AG04450 (cell line): ENCODE measurements at regions not wholly inside any gene's neighbourhood (a gene's known extent, or its start where the extent isn't known, plus 50 kb on each side); places are given as distances from the start of the nearest gene placed in this dataset.

Experiments used
- CTCF ChIA-PET: fragments of 300-600, 350-600 bp; formaldehyde crosslinking; extraction: SDS; loops from one replicate; lab custom pipeline; 2022; ENCODE audit warnings: antibody characterized with exemption, inconsistent platforms; lab: Charles Lee
- POLR2A ChIA-PET: fragments of 350-600 bp; formaldehyde crosslinking; extraction: SDS; loops from one replicate; lab custom pipeline; 2021; ENCODE audit warnings: antibody characterized with exemption, inconsistent platforms; lab: Yijun Ruan, JAX
- DNase-seq: peaks from one replicate; pipeline ENCODE4 v3.0.0-alpha.2; 2011; ENCODE audit warnings: low read depth, low spot score
- H3K27ac ChIP-seq: one replicate; pipeline ENCODE4 v1.5.1; 2012; ENCODE audit warnings: low read depth, low read length, control low read depth
- H3K27me3 ChIP-seq: one replicate; pipeline ENCODE4 v1.6.0; 2012; ENCODE audit warnings: low read length; ENCODE audit not compliant: control insufficient read depth, insufficient read depth
- H3K4me3 ChIP-seq: 2 replicates; pipeline ENCODE4 v1.5.1; 2011; ENCODE audit warnings: mild to moderate bottlenecking, low read depth, low read length, control low read depth
- H3K9me3 ChIP-seq: 2 replicates; pipeline ENCODE4 v1.5.1; 2012; ENCODE audit warnings: low read length; ENCODE audit not compliant: control insufficient read depth, insufficient read depth
- TF ChIP-seq, protein P1 (sequence below): IDR thresholded peaks from 2 replicates; pipeline ENCODE4 v1.5.1; 2011; ENCODE audit warnings: low read depth, low read length, control low read depth, inconsistent platforms

DNA sequence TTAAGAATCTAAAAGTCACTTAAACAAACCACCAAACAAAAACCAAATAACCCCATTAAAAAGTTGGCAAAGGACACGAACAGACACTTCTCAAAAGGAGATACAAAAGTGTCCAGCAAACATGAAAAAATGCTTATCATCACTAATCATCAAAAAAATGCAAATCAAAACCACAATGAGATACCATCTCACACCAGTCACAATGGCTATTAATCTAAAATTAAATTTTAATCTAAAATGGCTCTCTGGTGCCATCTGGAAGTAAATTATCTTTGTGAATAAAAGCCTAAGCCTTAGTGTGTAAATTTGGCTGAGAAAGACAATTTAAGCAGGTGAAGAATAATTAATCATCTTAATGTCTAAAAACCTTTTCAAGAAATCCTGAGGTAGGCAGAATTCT is 204.5 kb upstream of the PPFIA2 start:
- Histone ChIP-seq H3K27ac (no peak overlapping the region), H3K4me3 (no peak overlapping the region), H3K27me3 (no peaks in the 10 kb centered on the region), H3K9me3 (peaks cover 2% of the 10 kb centered on the region)
- POLR2A ChIA-PET = no interaction called here
- TF ChIP-seq, protein P1, sequence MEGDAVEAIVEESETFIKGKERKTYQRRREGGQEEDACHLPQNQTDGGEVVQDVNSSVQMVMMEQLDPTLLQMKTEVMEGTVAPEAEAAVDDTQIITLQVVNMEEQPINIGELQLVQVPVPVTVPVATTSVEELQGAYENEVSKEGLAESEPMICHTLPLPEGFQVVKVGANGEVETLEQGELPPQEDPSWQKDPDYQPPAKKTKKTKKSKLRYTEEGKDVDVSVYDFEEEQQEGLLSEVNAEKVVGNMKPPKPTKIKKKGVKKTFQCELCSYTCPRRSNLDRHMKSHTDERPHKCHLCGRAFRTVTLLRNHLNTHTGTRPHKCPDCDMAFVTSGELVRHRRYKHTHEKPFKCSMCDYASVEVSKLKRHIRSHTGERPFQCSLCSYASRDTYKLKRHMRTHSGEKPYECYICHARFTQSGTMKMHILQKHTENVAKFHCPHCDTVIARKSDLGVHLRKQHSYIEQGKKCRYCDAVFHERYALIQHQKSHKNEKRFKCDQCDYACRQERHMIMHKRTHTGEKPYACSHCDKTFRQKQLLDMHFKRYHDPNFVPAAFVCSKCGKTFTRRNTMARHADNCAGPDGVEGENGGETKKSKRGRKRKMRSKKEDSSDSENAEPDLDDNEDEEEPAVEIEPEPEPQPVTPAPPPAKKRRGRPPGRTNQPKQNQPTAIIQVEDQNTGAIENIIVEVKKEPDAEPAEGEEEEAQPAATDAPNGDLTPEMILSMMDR = no peak
- CTCF ChIA-PET = no interaction called here
- no peak for DNase-seq

DNA sequence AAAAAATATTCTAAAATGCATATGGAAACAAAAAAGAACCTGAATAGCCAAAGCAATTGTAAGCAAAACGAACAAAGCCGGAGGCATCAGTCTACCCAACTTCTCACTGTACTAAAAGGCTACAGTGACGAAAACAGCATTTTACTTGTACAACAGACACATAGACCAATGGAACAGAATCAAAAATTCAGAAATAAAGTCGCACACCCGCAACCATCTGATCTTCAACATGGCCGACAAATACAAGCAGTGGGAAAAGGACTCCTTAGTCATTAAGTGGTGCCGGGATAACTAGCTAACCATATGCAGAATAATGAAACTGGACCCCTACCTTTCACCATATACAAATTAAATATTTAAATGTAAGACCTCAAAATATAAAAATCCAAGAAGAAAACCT is 203.9 kb upstream of the PPFIA2 start:
- Histone ChIP-seq H3K27me3 (no peaks in the 10 kb centered on the region), H3K27ac (no peak overlapping the region), H3K9me3 (peaks cover 2% of the 10 kb centered on the region; the same call in 1 of the 2 replicates), H3K4me3 (no peak overlapping the region)
- DNase-seq = no peak
- POLR2A ChIA-PET = no interaction called here
- TF ChIP-seq, protein P1 = no peak
- CTCF ChIA-PET = no interaction called here

DNA sequence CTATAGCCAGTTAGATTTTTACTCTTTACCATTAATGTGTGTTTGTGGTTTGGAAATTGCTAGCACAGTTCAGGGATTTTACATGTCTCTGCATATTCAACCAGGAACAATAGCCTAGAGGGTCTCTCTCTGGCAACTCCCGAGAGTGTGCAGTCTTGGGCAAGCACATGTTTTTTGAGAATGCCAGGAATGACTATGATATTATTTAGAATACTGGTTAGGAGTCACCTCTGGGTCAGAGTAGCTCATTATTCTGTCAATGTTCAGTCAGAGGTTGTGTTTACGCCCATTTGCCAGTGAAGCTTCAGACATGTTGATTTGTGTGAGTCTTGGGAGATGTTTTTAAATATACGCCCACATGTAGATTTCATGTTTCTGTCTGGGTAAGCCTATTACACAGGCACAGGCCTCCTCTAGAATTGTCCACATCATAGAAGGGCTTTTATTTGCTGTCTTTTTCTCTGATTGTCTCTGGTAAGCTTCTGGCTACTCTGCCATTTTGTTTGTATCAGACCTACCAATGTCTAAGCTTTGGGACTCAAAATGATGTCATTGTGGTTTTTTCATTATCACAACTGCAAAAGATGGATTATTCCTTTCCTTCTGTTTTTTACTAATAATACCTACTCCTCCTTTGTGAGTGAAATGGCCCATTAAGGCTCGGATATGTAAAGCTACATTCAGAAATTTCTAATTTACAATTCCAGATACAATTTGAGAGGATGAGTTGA is 203.1 kb upstream of the PPFIA2 start:
- TF ChIP-seq, protein P1 = no peak
- Histone ChIP-seq H3K9me3 (peaks cover 2% of the 10 kb centered on the region; the same call in 1 of the 2 replicates), H3K27ac (no peak overlapping the region), H3K27me3 (no peaks in the 10 kb centered on the region), H3K4me3 (no peak overlapping the region)
- no peak for DNase-seq
- POLR2A ChIA-PET = no interaction called here
- CTCF ChIA-PET = no interaction called here

DNA sequence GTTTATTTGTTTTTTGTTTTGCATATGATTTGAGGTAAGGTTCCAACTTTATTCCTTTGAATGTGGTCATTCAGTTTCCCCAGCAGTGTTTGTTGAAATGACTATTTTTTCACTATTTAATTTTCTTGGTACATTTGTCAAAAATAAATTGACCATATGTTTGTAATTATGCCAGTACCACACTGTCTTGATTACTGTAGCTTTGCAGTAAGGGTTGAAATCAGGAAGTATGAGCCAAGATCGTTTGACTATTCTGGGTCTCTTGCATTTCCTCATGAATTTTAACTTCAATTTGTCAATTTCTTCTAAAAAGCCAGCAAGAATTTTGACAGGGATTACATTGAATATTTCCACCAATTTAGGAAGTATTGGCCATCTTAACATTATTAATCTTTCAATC is 199.3 kb upstream of the PPFIA2 start:
- Histone ChIP-seq H3K27ac (no peak overlapping the region), H3K9me3 (no peaks in the 10 kb centered on the region), H3K4me3 (no peak overlapping the region), H3K27me3 (no peaks in the 10 kb centered on the region)
- ChIA-PET POLR2A (no interaction called here), CTCF (no interaction called here)
- TF ChIP-seq, protein P1 = no peak
- no peak for DNase-seq

DNA sequence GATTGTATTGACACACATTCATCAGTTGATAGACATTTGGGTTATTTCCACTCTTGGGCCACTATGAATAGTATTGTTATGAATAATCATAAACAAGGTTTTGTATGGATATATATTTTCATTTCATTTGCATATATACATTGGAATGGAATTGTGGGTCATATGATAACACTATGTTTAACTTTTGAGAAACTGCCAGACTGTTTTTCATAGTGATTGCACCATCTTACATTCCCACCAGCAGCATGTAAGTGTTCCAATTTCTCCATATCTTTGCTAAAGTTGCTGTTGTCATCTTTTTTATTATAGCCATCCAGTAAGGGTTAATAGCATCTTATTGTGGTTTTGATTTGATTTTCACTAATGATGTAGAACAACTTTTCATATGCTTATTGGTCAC is 198.5 kb upstream of the PPFIA2 start:
- Histone ChIP-seq H3K27ac (no peak overlapping the region), H3K27me3 (no peaks in the 10 kb centered on the region), H3K9me3 (no peaks in the 10 kb centered on the region), H3K4me3 (no peak overlapping the region)
- POLR2A ChIA-PET = no interaction called here
- CTCF ChIA-PET = no interaction called here
- TF ChIP-seq, protein P1 = no peak
- no peak for DNase-seq
